Coronary artery (tissue), 2 donors: ENCODE measurements at regions not wholly inside any gene's neighbourhood (a gene's known extent, or its start where the extent isn't known, plus 50 kb on each side); places are given as distances from the start of the nearest gene placed in this dataset.

Source experiments
- DNase-seq: peaks from one replicate; pipeline ENCODE4 v3.0.0-alpha.2; 2017; ENCODE audit warnings: low spot score
- H3K27ac ChIP-seq, 2 donors: fragments of 200-600 bp; sonication (generic); one replicate each; pipeline ENCODE4 v1.5.1; 2016 to 2019
- H3K4me3 ChIP-seq: fragments of 200-600 bp; sonication (generic); 2 replicates; pipeline ENCODE4 v1.5.1; 2016; ENCODE audit warnings: mild to moderate bottlenecking, moderate library complexity
- TF ChIP-seq, protein P1 (sequence below): fragments of 200-600 bp; sonication (generic); IDR thresholded peaks from one replicate; pipeline ENCODE4 v1.5.1; 2019; ENCODE audit warnings: antibody characterized with exemption

- peak; percentile 35 for DNase-seq
- TF ChIP-seq, protein P1, sequence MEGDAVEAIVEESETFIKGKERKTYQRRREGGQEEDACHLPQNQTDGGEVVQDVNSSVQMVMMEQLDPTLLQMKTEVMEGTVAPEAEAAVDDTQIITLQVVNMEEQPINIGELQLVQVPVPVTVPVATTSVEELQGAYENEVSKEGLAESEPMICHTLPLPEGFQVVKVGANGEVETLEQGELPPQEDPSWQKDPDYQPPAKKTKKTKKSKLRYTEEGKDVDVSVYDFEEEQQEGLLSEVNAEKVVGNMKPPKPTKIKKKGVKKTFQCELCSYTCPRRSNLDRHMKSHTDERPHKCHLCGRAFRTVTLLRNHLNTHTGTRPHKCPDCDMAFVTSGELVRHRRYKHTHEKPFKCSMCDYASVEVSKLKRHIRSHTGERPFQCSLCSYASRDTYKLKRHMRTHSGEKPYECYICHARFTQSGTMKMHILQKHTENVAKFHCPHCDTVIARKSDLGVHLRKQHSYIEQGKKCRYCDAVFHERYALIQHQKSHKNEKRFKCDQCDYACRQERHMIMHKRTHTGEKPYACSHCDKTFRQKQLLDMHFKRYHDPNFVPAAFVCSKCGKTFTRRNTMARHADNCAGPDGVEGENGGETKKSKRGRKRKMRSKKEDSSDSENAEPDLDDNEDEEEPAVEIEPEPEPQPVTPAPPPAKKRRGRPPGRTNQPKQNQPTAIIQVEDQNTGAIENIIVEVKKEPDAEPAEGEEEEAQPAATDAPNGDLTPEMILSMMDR: no peak
- Histone ChIP-seq H3K4me3 (no peak overlapping the region), H3K27ac (no peak overlapping the region)
Observed at GRCh38 chr6:168197636-168198301, 118.8 kb upstream of the FRMD1 start.

GRCh38 chr6:168196881-168197635 lies 118.0 kb upstream of the FRMD1 start:
- DNase-seq: peak; percentile 62
- Histone ChIP-seq H3K27ac (no peak overlapping the region), H3K4me3 (no peak overlapping the region)
- TF ChIP-seq, protein P1: no peak

DNA sequence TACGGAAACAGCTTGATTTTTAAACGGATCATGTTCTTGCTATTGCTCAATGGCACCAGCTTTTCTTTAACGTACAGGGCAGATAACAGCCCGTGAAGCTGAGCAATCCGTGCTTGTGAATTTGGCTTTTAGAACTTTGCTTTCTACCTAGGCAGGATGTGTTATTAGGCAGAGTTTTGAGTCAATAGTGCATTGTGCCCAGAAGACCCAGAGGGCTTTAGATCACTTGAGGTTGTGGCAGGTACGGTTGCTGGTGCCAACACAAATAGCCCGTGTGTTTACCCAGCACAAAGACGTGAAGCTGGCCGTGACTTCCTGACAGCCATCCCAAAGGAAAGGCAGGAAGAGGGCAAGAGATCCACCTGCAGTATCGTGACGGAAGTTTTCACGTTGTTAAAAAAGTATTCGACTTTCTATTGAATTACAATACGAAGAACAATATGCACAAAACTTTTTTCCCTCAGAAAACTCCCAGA lies 117.4 kb upstream of the FRMD1 start:
- Histone ChIP-seq H3K4me3 (no peak overlapping the region), H3K27ac (no peak overlapping the region)
- peak; percentile 41 for DNase-seq
- TF ChIP-seq, protein P1: no peak

GRCh38 chr6:168195712-168196111 lies 116.7 kb upstream of the FRMD1 start:
- TF ChIP-seq, protein P1: no peak
- H3K4me3 ChIP-seq: no peak overlapping the region
- H3K27ac ChIP-seq: no peak overlapping the region
- DNase-seq: peak; percentile 52

- DNase-seq: peak; percentile 65
- TF ChIP-seq, protein P1: no peak
- Histone ChIP-seq H3K4me3 (no peak overlapping the region), H3K27ac (no peak overlapping the region)
Observed at GRCh38 chr6:168194732-168195567, 115.9 kb upstream of the FRMD1 start.

DNA sequence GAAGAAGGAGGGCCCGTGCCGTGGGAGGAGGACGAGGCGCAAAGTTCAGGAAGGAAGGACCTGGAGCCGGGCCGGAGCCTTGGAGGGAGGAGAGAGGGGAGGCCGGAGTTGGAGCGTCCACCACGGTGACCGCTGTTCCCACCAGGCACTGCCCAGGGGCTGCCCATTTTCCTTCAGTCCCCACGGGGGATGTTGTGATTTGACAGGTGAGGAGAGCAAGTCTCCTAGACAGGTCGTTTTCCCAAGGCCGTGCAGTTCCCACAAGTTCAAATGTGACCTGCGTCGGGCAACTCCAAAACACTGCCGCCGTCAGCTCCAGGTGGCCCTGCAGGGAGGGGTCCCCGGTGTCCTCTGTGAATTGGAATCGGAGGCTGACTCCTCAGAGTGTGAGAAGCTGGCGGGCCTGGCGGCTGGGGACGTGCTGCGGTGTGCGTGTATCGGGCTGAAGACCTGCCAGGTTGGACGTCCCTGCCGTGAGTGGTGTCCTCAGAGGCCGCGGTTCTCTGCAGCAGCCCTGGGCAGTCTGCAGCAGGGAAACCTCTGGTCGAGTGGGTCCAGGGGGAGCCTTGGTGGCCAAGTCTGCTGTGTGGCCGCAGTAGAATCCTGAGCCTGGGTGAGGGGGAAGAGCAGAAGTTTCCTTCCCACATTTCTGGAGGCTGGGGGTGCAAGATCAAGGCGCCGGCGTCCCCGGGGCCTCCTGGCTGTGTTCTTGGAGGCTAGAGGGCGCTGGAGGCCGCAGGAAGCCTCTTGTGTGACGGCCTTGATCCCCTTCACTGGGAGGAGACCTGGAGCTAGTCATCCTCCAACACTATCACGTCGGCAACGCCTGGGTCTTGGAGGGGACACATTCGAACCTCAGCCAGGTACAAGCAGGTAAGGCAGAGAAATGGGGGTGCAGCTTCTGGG lies 115.1 kb upstream of the FRMD1 start:
- no peak overlapping the region for H3K27ac ChIP-seq
- TF ChIP-seq, protein P1: no peak
- no peak overlapping the region for H3K4me3 ChIP-seq
- DNase-seq: peak; percentile 68
